NCI-H2196 (cell line): ENCODE measurements at regions not wholly inside any gene's neighbourhood (a gene's known extent, or its start where the extent isn't known, plus 50 kb on each side); places are given as distances from the start of the nearest gene placed in this dataset.
"Not testable (repeated sequence)": the region's sequence is repeated elsewhere in the genome, so short reads cannot be mapped to it uniquely, and the experiment has no call there.

Source experiments
- DNase-seq: peaks from one replicate; lab custom pipeline; 2025; ENCODE audit not compliant: unreplicated experiment; lab: John Stamatoyannopoulos, UW

DNA sequence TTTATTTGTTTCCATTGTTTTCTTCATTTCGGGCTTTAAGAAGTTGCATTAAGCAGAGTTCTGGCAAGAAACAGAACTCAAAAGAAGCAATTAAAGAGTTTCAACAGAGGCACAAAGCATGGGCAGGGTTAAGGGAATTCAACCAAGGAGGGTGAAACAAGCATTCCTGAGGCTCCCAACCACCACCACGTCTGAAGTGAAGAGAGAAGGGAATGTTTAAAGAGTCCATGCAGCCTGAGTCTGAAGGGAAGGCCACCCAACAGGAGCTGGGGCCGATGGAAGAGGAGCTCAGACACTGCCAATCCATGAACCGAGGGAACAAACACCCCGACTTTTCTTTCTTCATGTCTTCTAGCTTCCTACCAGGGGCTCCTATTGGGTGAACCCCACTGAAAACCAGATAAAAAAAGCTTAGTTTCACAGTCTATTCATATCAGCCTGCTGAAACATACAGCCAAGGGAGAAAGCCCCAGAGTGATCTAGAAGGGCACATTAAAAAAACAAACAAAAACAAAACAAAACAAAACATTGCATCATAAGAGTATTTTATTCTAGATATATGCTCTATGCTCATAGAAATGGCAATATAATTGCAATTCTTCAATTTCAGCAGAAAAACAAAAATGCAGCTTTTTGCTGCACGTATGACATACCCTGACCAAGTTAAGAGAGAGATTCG, 592.1 kb downstream of the TTLL7 start:
- not testable (repeated sequence) for DNase-seq

DNA sequence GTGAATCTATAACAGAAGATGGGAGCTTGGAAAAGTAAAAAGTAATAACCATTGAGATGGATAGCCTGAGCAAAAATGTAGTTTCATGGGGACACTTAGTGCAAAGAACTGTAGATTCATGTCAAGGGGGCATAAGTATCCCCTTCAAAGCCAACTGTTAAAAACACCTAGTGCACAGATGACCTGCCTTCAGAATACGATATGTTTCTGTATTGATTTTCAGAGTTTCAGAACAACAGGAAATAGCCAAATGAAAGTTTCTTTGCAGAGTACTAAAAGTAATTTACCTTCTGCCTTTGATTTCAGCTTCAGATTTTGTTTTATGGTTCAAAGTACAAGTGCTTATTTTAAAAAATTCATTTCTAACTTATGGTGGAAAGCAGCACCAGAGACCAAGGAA, 593.1 kb downstream of the TTLL7 start:
- DNase-seq: not testable (repeated sequence)

DNA sequence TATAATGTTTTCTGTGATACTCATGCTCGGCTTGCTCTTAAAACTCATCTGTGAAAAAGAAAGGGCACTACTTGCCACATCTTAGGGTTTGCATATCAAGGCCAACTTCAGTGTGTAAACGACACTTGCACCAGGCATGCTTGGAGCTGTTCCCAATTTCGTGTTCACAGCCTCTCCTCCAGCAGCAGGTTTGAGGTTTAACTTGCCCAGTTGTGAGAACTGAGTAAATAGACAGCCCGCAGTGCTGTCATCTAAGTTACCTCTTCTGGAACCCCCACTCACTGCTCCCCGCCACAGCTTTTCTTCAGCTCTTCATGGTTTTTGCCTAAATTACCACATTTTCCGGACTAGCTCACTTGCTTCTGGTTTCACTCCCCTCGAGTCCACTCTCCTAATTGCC, 595.4 kb downstream of the TTLL7 start:
- DNase-seq: not testable (repeated sequence)

DNA sequence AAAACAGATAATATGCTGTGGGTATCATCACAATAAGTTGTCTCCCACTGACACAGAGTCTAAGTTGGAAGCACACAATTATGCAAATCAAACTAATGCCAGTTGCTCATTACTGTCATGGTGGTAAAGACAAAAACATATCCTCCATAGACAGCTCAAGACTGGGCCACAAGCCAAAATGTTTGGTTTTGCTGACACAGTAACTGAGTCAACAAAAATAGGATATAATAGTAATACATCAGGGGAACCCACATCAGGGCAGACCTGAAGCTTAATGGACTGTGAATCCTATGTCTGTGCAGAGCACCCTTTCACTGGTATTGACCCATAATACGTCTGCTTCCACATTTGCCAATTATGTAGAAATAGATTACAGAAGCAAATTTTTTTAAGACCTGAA, 597.8 kb downstream of the TTLL7 start:
- not testable (repeated sequence) for DNase-seq

DNA sequence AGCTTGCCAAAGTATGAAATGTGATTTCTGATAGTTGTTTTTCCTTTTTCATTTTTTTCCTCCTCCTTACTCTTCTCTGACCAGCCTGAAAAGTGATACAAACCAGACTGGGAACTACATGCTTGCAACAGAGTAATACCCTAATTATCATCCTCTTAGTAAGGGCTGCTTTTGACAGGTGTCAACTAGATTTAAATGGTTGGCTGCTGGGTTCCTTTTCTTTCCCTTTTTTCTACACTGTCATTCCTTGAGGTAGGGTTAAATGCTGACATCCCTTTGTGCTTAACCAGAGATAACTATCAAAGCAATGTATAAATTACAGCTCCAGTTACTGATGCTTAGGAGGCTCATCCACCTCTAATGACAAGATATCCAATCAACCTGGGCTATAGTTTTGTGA, 598.8 kb downstream of the TTLL7 start:
- not testable (repeated sequence) for DNase-seq

DNA sequence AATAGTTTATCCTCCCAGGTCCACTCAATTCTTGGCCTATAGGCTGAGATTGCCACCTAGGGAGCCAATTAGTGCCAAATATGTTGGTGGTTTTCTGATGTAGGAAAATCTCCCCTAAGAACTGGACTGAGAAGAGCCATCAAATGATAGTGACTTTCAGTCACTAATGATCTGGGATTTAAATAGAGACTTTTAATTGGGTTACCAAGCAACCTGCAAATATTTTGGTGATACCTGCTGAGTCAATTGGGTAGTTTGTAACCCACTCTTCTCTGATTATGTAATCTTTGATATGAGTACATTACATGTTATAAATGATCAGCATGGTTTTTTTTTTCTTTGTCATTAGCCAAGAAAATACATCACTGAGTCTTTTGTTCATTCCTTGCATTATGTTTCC, 600.8 kb downstream of the TTLL7 start:
- not testable (repeated sequence) for DNase-seq

DNA sequence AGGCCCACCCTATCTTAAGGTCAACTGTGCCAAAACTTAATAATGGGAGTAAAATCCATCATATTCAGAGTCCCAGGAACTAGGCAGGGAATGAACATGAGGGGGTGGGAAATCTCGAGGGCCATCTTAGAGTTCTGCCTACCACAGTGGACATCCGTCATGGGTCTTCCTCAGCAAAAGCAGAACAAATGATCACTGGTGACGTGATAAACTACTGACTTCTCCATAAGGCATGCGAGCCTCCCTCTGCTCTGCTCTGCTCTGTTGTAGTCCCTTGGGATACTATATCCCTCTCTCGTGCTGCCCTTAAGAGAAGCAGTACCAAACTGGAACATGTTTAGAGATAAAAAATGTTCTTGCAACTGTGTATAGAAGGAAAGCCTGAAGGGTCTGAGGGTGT, 603.8 kb downstream of the TTLL7 start:
- not testable (repeated sequence) for DNase-seq

DNA sequence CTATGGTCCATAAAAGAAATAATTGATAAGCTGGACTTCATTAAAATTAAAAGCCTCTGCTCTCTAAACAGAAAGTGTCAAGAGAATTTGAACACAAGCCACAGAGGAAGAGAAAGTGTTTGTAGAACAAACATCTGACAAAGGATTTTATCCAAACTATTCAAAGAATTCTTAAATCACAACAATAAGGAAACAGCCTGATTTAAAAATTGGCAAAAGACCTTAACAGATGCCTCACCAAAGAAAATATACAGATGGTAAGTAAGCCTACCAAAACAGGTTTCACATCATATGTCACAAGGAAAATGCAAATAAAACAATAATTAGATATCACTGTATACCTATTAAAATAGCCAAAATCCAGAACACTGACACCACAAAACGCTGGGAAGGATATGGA, 612.0 kb downstream of the TTLL7 start:
- DNase-seq: not testable (repeated sequence)

DNA sequence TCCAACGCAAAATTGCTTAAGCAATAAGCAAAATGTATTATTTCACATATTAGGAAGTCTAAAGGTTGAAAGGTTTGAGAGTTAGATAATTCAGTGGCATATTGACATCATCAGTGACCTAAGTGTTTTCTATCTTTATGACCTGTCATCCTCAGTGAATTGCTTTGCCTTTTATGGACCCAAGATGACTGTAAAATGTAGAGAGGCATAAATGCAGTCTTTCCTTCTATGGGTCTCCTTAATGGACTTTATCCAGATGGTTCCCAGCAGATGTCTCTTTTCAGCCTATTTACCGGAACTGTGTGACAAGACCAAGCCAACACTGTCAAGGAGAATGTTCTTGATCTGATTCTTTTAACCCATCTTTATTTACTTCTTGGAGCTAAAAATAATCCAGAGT, 615.8 kb downstream of the TTLL7 start:
- DNase-seq: not testable (repeated sequence)

DNA sequence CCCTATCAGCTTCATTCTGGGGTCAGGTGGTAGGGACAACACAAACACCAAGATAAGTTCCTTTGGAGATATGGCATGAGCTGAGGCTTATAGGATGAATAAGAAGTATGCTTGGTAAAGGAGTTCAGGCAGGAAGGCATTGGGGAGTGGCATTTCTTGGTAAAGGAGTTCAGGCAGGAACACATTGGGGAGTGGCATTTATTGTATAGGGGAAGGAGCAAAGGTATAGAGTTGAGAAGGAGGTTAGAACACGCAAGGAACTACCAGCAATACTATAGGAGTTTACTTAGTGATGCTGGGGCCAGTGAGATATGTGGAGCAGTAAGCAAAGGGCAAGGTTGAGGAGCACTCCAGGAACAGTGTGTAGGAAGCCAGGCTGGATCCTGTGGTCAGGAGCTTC, 625.9 kb downstream of the TTLL7 start:
- not testable (repeated sequence) for DNase-seq

DNA sequence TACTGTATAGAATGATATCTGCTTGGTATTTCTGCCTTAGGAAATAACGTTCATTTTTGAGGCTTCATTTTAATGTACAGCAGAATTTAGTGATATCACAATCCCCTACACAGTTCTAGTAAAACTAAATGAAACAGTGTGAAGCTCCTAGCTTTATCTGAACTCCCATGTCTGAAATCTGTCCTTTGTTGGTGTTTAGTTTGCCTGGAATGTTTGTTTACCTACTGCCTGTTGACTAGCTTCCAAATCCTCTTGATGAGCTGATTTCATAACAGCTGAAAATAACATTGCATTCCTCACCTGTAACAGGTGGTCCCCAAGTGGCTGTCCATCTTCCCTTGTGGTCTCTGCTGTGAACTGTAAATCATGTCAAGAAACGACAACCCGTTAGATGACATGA, 629.1 kb downstream of the TTLL7 start:
- not testable (repeated sequence) for DNase-seq

DNA sequence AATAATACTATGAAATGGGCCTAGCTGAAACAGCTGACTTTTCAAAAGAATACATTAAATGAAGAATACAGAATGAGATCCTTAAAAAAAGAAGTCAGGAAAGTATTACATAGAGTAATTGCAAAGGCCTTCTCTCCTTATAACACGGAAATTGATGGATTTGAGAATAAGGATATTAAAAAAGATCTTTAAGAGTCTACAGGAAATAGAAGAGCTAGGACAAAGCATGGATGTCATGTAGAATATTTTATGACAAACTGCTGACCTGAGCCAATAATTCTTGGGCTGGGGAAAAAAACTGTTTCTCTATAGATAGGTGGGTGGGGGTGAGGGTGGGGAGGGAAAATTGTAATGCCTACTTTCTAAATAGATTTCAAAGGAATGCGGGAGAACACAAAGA, 633.6 kb downstream of the TTLL7 start:
- not testable (repeated sequence) for DNase-seq

DNA sequence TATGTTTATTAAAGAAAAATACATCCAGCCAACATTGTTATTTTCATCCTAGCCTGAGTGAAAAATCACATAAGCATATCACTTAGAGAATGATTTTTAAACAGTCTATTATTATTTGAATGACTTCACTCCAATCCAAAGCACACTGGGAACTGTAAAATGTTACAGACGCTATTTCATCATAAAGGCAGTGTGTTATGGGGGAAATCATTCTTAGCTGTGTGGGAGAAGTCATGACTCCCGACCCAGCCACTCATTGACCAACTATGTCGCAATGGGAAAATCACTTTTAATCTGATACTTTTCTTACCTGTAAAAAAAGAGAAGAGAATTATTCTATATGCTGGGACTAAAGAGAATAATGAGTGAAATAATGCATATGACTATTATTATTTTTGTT, 653.6 kb downstream of the TTLL7 start:
- DNase-seq: not testable (repeated sequence)

DNA sequence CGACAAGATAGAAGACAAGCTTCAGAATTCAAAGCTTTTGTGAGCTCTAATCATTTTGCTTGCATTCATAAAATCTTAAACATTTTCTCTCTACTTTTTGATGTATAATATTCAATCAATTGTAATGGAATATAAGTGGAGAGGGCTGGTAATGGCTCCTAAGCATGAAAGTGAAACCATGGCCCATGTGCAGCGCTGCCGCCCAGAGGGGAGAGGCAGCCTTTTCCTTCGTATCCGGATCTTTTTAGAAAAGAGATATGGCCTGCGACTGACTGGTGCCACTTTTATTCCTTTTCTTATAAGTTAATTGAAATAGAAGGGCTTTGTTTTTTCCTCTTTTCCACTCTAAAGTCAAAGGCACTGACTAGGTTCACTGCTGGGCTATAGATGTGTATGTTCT, 655.2 kb downstream of the TTLL7 start:
- DNase-seq: not testable (repeated sequence)

DNA sequence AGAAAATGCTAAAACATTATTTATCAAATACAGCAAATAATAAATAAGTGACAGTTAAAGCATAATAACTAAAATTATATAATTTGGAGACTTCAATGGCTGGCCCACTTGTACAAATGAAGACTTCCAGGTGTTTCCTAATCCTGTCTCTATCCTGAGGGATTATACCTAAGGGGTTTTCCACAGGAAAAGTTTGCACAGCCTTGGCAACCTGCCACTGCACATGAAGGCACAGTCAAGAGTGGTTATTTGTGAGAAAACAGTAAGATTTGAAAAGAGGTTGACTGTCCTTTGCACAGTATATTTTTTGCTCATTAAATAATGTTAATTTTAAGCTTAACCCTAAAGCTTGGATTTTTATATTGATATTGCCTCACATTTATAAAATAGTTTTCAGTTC, 655.9 kb downstream of the TTLL7 start:
- DNase-seq: not testable (repeated sequence)

DNA sequence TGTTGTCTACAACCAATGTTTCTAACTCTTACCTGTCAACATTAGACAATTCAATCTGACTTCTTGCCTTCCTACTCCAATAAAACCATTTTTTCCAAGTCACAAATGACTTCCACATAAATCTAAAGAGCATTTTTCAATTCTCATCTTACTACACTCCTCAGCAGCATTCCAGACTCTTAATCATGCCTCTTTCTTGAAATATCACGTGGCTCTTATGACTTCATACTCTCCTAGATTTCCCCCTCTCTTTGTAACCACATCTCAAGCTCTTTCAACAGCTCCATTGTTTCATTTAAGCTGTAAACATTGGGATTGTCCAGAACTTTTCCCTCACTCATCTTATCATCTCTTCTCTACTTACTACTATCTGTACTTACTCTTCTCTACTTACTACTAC, 666.6 kb downstream of the TTLL7 start:
- not testable (repeated sequence) for DNase-seq

DNA sequence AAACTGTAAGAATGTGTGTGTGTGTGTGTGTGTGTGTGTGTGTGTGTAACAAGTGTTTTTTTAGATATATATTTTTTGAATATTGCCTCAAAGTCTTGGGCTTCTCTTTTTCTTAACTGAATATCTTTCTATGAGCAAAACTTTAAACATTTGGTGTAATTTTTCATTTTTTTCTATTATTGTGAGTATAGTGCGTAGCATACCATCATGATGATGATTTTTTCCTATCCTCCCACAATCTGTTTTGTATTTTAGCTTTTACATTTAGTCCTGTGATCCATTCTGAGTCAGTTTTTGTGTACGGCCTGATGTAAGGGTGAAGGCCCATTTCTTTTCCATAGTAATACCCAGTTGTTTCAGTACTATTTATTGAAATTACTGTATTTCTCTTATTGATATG, 680.6 kb downstream of the TTLL7 start:
- DNase-seq: no peak

DNA sequence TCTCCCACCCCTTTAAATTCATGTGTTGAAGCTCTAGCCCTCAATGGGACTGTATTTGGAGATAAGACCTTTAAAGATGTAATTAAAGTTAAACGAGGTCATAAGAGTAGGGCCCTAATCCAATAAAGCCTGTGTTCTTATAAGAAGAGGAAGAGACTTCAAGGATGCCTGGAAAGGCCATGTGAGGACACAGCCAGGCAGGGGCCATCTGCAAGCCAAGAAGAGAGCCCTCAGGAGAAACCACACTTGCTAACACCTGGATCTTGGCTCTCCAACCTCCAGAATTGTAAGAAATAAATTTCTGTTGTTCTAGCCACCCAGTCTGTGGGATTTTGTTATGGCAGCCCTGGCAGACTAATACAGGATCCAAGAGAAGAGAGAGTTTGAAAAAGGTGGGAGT, 683.5 kb downstream of the TTLL7 start:
- not testable (repeated sequence) for DNase-seq

DNA sequence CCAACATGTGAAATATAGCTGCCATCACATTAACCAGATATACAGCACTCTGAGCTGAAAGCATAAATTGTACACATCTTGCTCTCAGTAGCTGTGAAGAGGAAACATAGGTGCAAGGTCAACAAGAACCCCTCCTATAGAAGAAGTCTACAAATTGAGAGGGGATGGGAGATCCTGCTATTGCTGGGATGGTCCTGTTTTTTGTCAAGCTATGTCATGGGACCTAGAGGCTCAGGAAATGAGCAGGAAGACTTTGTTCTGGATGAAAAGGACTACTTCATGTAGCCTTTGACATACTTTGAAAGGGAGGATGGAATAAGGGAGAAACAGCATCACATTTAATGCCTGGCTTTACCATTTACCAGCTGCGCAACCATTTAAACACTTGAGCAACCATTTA, 688.8 kb downstream of the TTLL7 start:
- not testable (repeated sequence) for DNase-seq

DNA sequence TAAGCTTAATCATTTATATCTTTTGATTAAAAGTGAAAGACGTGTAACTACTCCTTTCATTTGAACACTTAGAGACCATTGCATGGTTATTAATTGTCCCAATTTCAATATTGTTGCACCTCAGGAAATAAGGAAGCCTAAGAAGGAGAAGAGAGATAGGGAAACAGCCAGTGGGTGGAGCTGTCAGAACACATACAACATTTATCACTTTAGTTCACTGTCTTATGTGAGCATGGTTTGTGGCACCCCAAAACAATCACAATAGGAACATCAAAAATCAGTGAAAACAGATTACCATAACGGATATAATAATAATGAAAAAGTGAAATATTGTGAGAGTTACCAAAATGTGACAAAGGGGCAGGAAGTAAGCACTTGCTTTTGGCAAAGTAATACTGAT, 689.9 kb downstream of the TTLL7 start:
- not testable (repeated sequence) for DNase-seq

DNA sequence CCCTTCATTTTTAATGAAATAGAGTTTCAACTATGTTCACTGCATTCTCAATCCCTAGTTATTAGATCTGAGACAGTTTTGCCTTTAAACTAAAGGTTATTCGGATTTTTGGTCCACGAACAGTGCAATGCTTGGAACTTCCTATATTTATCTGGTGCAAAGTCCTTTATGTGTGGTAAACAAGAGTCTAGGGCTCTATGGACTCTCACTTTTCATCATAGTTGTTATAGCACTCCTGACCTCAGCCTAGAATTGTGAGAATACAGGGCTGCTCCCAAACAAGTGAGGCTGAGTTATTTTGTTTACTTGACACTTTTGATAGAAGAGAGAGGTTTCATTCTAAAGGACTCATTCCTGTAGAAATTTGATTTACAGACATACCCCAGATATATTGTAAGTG, 692.1 kb downstream of the TTLL7 start:
- not testable (repeated sequence) for DNase-seq

DNA sequence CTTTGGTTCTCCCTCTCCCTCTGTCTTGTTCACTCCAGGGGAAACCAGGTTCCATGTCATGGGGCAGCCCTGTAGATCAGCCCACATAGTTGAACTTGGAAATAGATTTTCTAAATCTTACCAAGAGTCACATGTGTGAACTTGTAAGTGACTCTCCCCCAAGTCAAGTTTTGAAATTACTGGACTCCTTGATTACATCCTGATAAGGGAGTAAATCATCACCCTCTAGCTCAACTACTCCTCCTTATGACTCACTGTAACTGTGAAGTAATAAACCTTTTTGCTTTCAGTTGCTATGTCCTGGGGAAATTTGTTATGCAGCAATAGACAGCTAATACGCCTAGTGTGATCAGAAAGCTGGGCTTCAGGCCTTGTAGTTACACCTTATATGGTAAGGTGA, 703.3 kb downstream of the TTLL7 start:
- DNase-seq: not testable (repeated sequence)

DNA sequence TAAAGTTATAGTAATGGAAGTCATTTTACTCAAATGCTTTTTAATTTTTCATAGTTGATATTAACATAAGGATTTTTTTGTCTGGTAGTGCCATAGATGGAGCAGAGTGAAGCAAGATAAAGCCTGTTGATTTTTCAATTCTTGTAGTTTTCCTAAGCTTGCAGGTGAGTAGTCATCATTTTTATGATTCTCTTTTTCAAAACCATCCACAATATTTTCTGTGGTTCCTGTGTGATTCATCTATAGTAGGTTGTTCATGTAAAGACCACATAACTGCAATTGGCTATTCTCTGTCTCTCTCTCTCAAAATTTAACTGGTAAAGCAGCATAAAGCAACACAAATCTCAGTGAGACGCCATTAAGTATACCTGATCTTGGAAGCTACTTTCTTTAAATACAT, 711.5 kb downstream of the TTLL7 start:
- not testable (repeated sequence) for DNase-seq
